GM23338 (cell line): ENCODE measurements at regions not wholly inside any gene's neighbourhood (a gene's known extent, or its start where the extent isn't known, plus 50 kb on each side); places are given as distances from the start of the nearest gene placed in this dataset.

Source experiments
- ATAC-seq: fragments of 200-7000 bp; cut with Tn5 transposase; 3 replicates; pipeline ENCODE4 v1.9.1; 2020
- DNase-seq: peaks from one replicate; pipeline ENCODE4 v3.0.0-alpha.2; 2015; ENCODE audit warnings: low spot score
- H2AFZ ChIP-seq: fragments of 200-600 bp; sonication (generic); 2 replicates; pipeline ENCODE4 v1.8.0; 2016; ENCODE audit warnings: antibody characterized with exemption, mild to moderate bottlenecking, moderate library complexity
- H3F3A ChIP-seq: fragments of 200-600 bp; sonication (generic); replicated peaks from 2 replicates; pipeline ENCODE4 v1.8.0; 2017; ENCODE audit warnings: antibody characterized with exemption, mixed run types, low read depth
- H3K27ac ChIP-seq: fragments of 200-600 bp; sonication (generic); 2 replicates; pipeline ENCODE4 v1.6.1; 2016; ENCODE audit warnings: low read depth
- H3K27me3 ChIP-seq: fragments of 200-600 bp; sonication (generic); 2 replicates; pipeline ENCODE4 v1.8.0; 2016; ENCODE audit warnings: mild to moderate bottlenecking, mixed run types, moderate library complexity; ENCODE audit not compliant: insufficient read depth
- H3K36me3 ChIP-seq: fragments of 200-600 bp; sonication (generic); 2 replicates; pipeline ENCODE4 v1.8.0; 2016; ENCODE audit warnings: mild to moderate bottlenecking; ENCODE audit not compliant: insufficient read depth
- H3K4me1 ChIP-seq: fragments of 200-600 bp; sonication (generic); 2 replicates; pipeline ENCODE4 v1.8.0; 2016; ENCODE audit warnings: mild to moderate bottlenecking, moderate library complexity; ENCODE audit not compliant: insufficient read depth
- H3K4me2 ChIP-seq: fragments of 200-600 bp; sonication (generic); 2 replicates; pipeline ENCODE4 v1.7.1; 2017; ENCODE audit warnings: mixed run types
- H3K4me3 ChIP-seq: fragments of 200-600 bp; sonication (generic); 2 replicates; pipeline ENCODE4 v1.6.1; 2016; ENCODE audit warnings: mixed run types
- H3K79me2 ChIP-seq: fragments of 200-600 bp; sonication (generic); replicated peaks from 2 replicates; pipeline ENCODE4 v1.8.0; 2017; ENCODE audit warnings: mild to moderate bottlenecking; ENCODE audit not compliant: insufficient read depth
- H3K9me2 ChIP-seq: fragments of 200-600 bp; sonication (generic); 2 replicates; pipeline ENCODE4 v1.8.0; 2017; ENCODE audit not compliant: insufficient read depth
- H4K20me1 ChIP-seq: fragments of 200-600 bp; sonication (generic); replicated peaks from 2 replicates; pipeline ENCODE4 v1.8.0; 2017; ENCODE audit warnings: mild to moderate bottlenecking; ENCODE audit not compliant: insufficient read depth
- H3K27ac Mint-ChIP-seq: 2 replicates; pipeline ENCODE4 v1.8.0; 2020; ENCODE audit warnings: inconsistent platforms, mild to moderate bottlenecking, moderate library complexity, mixed read lengths
- H3K27me3 Mint-ChIP-seq: 3 replicates; pipeline ENCODE4 v1.8.0; 2022; ENCODE audit warnings: low read depth, mild to moderate bottlenecking, moderate library complexity, mixed read lengths, inconsistent platforms; ENCODE audit not compliant: insufficient read depth, poor library complexity
- H3K36me3 Mint-ChIP-seq: 3 replicates; pipeline ENCODE4 v1.8.0; 2021; ENCODE audit warnings: low read depth, mild to moderate bottlenecking, inconsistent platforms, moderate library complexity, mixed read lengths
- H3K4me1 Mint-ChIP-seq: 3 replicates; pipeline ENCODE4 v1.8.0; 2020; ENCODE audit warnings: mild to moderate bottlenecking, inconsistent platforms, mixed read lengths
- H3K4me3 Mint-ChIP-seq: 3 replicates; pipeline ENCODE4 v1.8.0; 2021; ENCODE audit warnings: moderate library complexity, mild to moderate bottlenecking, inconsistent platforms, mixed read lengths
- H3K9me3 Mint-ChIP-seq: 3 replicates; pipeline ENCODE4 v1.8.0; 2020; ENCODE audit warnings: moderate library complexity, mild to moderate bottlenecking, inconsistent platforms, mixed read lengths
- CREB1 ChIP-seq: fragments of 250-450 bp; sonication (Bioruptor Pico); IDR thresholded peaks from 2 replicates; pipeline ENCODE4 v1.5.0; 2020; ENCODE audit warnings: low read depth, mild to moderate bottlenecking, moderate library complexity
- EZH2 ChIP-seq: fragments of 200-600 bp; sonication (generic); IDR thresholded peaks from one replicate; pipeline ENCODE4 v1.8.0; 2017; ENCODE audit warnings: antibody characterized with exemption, mild to moderate bottlenecking, low read depth; ENCODE audit not compliant: unreplicated experiment
- EZH2phosphoT487 ChIP-seq: fragments of 200-600 bp; sonication (generic); IDR thresholded peaks from one replicate; pipeline ENCODE4 v1.8.1; 2018; ENCODE audit warnings: antibody characterized with exemption; ENCODE audit not compliant: unreplicated experiment
- NANOG ChIP-seq: IDR thresholded peaks from 2 replicates; pipeline ENCODE4 v1.6.1; 2016; ENCODE audit warnings: antibody characterized with exemption, borderline replicate concordance
- ZNF331 ChIP-seq: fragments of 250-450 bp; sonication (Bioruptor Pico); IDR thresholded peaks from 2 replicates; pipeline ENCODE4 v1.5.0; 2020; ENCODE audit warnings: low read depth, mild to moderate bottlenecking, moderate library complexity
- TF ChIP-seq, protein P1 (sequence below): fragments of 250-450 bp; sonication (Bioruptor Pico); IDR thresholded peaks from 2 replicates; pipeline ENCODE4 v1.5.0; 2020; ENCODE audit warnings: mild to moderate bottlenecking, moderate library complexity
- TF ChIP-seq, protein P2 (sequence below), 2 experiments: fragments of 200-600 bp in 1 of 2; sonication (generic) in 1 of 2; conservative IDR thresholded peaks; 2 replicates each; pipeline versions ENCODE4 v1.5.1 to v1.6.1; 2016 to 2017; ENCODE audit warnings: antibody characterized with exemption in 2 of 2, low read depth in 2 of 2, mild to moderate bottlenecking in 2 of 2, moderate library complexity in 1 of 2

DNA sequence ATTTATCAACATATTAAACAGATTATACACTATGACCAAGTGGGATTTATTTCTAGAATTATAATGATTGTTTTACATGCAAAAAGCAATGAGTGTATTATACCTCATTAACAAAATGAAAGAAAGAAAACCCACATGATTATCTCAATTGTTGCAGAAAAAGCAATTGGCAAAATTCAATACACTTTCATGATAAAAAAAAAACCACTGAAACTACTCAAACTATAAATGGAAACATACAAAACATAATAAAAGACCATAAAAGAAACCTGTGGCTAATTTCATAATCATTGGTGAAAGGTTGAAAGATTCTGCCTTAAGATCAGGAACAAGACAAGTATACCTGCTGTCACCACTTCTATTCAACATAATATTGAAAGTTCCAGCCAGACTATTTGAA, 325.9 kb downstream of the AKAIN1 start (continued):
- TF ChIP-seq, protein P1, sequence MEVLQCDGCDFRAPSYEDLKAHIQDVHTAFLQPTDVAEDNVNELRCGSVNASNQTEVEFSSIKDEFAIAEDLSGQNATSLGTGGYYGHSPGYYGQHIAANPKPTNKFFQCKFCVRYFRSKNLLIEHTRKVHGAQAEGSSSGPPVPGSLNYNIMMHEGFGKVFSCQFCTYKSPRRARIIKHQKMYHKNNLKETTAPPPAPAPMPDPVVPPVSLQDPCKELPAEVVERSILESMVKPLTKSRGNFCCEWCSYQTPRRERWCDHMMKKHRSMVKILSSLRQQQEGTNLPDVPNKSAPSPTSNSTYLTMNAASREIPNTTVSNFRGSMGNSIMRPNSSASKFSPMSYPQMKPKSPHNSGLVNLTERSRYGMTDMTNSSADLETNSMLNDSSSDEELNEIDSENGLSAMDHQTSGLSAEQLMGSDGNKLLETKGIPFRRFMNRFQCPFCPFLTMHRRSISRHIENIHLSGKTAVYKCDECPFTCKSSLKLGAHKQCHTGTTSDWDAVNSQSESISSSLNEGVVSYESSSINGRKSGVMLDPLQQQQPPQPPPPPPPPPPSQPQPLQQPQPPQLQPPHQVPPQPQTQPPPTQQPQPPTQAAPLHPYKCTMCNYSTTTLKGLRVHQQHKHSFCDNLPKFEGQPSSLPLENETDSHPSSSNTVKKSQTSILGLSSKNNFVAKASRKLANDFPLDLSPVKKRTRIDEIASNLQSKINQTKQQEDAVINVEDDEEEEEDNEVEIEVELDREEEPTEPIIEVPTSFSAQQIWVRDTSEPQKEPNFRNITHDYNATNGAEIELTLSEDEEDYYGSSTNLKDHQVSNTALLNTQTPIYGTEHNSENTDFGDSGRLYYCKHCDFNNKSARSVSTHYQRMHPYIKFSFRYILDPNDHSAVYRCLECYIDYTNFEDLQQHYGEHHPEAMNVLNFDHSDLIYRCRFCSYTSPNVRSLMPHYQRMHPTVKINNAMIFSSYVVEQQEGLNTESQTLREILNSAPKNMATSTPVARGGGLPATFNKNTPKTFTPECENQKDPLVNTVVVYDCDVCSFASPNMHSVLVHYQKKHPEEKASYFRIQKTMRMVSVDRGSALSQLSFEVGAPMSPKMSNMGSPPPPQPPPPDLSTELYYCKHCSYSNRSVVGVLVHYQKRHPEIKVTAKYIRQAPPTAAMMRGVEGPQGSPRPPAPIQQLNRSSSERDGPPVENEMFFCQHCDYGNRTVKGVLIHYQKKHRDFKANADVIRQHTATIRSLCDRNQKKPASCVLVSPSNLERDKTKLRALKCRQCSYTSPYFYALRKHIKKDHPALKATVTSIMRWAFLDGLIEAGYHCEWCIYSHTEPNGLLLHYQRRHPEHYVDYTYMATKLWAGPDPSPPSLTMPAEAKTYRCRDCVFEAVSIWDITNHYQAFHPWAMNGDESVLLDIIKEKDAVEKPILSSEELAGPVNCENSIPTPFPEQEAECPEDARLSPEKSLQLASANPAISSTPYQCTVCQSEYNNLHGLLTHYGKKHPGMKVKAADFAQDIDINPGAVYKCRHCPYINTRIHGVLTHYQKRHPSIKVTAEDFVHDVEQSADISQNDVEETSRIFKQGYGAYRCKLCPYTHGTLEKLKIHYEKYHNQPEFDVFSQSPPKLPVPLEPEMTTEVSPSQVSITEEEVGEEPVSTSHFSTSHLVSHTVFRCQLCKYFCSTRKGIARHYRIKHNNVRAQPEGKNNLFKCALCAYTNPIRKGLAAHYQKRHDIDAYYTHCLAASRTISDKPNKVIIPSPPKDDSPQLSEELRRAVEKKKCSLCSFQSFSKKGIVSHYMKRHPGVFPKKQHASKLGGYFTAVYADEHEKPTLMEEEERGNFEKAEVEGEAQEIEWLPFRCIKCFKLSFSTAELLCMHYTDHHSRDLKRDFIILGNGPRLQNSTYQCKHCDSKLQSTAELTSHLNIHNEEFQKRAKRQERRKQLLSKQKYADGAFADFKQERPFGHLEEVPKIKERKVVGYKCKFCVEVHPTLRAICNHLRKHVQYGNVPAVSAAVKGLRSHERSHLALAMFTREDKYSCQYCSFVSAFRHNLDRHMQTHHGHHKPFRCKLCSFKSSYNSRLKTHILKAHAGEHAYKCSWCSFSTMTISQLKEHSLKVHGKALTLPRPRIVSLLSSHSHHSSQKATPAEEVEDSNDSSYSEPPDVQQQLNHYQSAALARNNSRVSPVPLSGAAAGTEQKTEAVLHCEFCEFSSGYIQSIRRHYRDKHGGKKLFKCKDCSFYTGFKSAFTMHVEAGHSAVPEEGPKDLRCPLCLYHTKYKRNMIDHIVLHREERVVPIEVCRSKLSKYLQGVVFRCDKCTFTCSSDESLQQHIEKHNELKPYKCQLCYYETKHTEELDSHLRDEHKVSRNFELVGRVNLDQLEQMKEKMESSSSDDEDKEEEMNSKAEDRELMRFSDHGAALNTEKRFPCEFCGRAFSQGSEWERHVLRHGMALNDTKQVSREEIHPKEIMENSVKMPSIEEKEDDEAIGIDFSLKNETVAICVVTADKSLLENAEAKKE (CRISPR knock-in tag), result no peak
- TF ChIP-seq EZH2 (no peak), CREB1 (no peak), EZH2phosphoT487 (no peak), ZNF331 (no peak)

DNA sequence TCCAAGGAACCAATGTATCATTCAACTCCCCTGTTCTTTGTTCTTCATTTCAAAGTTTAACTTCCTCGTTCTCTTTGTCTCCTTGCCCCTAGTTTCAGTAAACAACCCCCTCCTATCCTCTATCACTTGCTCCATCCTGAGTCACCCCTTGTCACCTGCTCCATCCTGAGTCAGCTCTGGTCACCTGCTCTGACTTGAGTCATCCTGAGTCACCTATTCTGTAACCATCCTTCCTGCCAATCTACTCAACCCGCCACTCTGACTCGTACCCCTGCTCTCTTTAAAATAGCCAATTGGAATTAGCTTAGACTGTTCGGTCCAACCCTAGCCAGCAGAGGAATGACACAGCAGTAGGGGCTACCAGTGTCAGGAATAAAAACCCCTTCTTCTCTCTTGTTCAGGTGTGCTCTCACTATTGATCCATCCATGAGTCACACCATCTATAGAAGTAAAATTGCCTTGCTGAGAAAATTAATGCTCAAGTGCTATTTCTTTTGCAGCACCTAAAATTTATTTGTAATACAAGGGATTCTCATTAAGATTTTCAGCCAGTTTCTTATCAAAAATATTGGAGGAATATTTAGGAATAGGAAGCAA, 326.8 kb downstream of the AKAIN1 start:
- peaks cover 12% of the 10 kb centered on the region for H3K4me1 Mint-ChIP-seq
- TF ChIP-seq, protein P2, sequence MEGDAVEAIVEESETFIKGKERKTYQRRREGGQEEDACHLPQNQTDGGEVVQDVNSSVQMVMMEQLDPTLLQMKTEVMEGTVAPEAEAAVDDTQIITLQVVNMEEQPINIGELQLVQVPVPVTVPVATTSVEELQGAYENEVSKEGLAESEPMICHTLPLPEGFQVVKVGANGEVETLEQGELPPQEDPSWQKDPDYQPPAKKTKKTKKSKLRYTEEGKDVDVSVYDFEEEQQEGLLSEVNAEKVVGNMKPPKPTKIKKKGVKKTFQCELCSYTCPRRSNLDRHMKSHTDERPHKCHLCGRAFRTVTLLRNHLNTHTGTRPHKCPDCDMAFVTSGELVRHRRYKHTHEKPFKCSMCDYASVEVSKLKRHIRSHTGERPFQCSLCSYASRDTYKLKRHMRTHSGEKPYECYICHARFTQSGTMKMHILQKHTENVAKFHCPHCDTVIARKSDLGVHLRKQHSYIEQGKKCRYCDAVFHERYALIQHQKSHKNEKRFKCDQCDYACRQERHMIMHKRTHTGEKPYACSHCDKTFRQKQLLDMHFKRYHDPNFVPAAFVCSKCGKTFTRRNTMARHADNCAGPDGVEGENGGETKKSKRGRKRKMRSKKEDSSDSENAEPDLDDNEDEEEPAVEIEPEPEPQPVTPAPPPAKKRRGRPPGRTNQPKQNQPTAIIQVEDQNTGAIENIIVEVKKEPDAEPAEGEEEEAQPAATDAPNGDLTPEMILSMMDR (conservative IDR thresholded peaks at IDR 0.05; ENCODE audit: low read depth in 2 of 2), result no peak
- TF ChIP-seq, protein P1 (CRISPR knock-in tag), result no peak
- TF ChIP-seq ZNF331 (no peak), EZH2phosphoT487 (no peak), NANOG (no peak)

More for the DNA sequence above, 326.8 kb downstream of the AKAIN1 start:
- Mint-ChIP-seq H3K27me3 (no peaks in the 10 kb centered on the region), H3K27ac (no peak overlapping the region), H3K4me3 (no peak overlapping the region), H3K36me3 (peaks cover 44% of the 10 kb centered on the region), H3K9me3 (peaks cover 45% of the 10 kb centered on the region)
- no peaks in the 10 kb centered on the region for H3K36me3 ChIP-seq
- no peaks in the 10 kb centered on the region for H3K9me2 ChIP-seq
- ATAC-seq (no peak), DNase-seq (no peak)
- H3K27ac ChIP-seq, result no peak overlapping the region
- no peak overlapping the region for H3K4me3 ChIP-seq
- H3K4me1 ChIP-seq, result 0 out of 2 replicates have a peak, but pooled peaks cover 6% of the 10 kb centered on the region
- no peaks in the 10 kb centered on the region for H4K20me1 ChIP-seq
- H3K4me2 ChIP-seq, result no peak overlapping the region
- no peaks in the 10 kb centered on the region for H3K27me3 ChIP-seq
- no peaks in the 10 kb centered on the region for H3F3A ChIP-seq
- no peaks in the 10 kb centered on the region for H3K79me2 ChIP-seq
- H2AFZ ChIP-seq, result no peak overlapping the region
